Activated CD4-positive, alpha-beta T cell treated with anti-CD3 and anti-CD28 coated beads, Interleukin-2, amount 10 ng/mL, durations not matched to agents 7 days and 5 days (primary cell): ENCODE measurements at regions not wholly inside any gene's neighbourhood (a gene's known extent, or its start where the extent isn't known, plus 50 kb on each side); places are given as distances from the start of the nearest gene placed in this dataset.
"Not testable (repeated sequence)": the region's sequence is repeated elsewhere in the genome, so short reads cannot be mapped to it uniquely, and the experiment has no call there.

Experiments
- CTCF ChIA-PET: fragments of 350-600 bp; sonication (Branson Sonifier 250); formaldehyde crosslinking; loops from one replicate; lab custom pipeline; 2021; ENCODE audit warnings: antibody characterized with exemption; lab: Charles Lee
- POLR2A ChIA-PET: fragments of 350-600 bp; sonication (Branson Sonifier 250); formaldehyde crosslinking; loops from one replicate; lab custom pipeline; 2021; ENCODE audit warnings: antibody characterized with exemption; lab: Charles Lee
- DNase-seq: peaks from one replicate; pipeline ENCODE4 v3.0.0-alpha.2; 2020
- H3K27ac Mint-ChIP-seq: one replicate; pipeline ENCODE4 v1.8.0; 2021; ENCODE audit warnings: mild to moderate bottlenecking, moderate library complexity, mixed read lengths
- H3K27me3 Mint-ChIP-seq: one replicate; pipeline ENCODE4 v1.8.0; 2021; ENCODE audit warnings: mixed read lengths
- H3K36me3 Mint-ChIP-seq: one replicate; pipeline ENCODE4 v1.8.0; 2021; ENCODE audit warnings: low read depth, mixed read lengths
- H3K4me1 Mint-ChIP-seq: one replicate; pipeline ENCODE4 v1.8.0; 2021; ENCODE audit warnings: mixed read lengths
- H3K4me3 Mint-ChIP-seq: one replicate; pipeline ENCODE4 v1.8.0; 2021; ENCODE audit warnings: mild to moderate bottlenecking, moderate library complexity, mixed read lengths
- H3K9me3 Mint-ChIP-seq: one replicate; pipeline ENCODE4 v1.8.0; 2021; ENCODE audit warnings: mixed read lengths

GRCh38 chr2:39919511-39920306 lies 140.7 kb upstream of the THUMPD2 start:
- H3K4me1 Mint-ChIP-seq = peaks cover 60% of the 10 kb centered on the region
- peaks cover 2% of the 10 kb centered on the region for H3K9me3 Mint-ChIP-seq
- H3K36me3 Mint-ChIP-seq = peaks cover 12% of the 10 kb centered on the region
- H3K27me3 Mint-ChIP-seq = no peaks in the 10 kb centered on the region
- ChIA-PET POLR2A (no interaction called here), CTCF (interaction anchor here (1.0 to 1.1 kb wide), 2 partner anchors 10 kb away, joined by 3 to 4 read pairs; no protein-coding TSS in a partner anchor)
- peak overlapping the region; percentile 68 for H3K4me3 Mint-ChIP-seq
- DNase-seq = peak; percentile 42
- peak overlapping the region; percentile 91 for H3K27ac Mint-ChIP-seq

DNA sequence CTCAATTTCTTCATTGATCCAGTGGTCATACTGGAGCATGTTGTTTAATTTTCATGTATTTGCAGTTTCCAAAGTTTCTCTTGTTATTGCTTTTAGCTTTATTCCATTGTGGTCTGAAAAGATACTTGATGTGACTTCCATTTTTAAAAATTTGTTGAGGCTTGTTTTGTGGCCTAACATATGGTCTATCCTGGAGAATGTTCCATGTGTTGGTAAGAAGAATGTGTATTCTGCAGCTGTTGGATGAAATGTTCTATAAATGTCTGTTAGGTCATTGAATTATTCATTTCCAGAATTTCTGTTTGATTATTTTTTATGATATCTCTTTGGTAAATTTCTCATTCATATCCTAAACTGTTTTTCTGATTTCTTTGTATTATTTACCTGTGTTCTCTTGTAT lies 139.8 kb upstream of the THUMPD2 start:
- H3K36me3 Mint-ChIP-seq = peaks cover 11% of the 10 kb centered on the region
- H3K4me1 Mint-ChIP-seq = peaks cover 64% of the 10 kb centered on the region
- POLR2A ChIA-PET = no interaction called here

GRCh38 chr2:39917371-39917770 lies 138.3 kb upstream of the THUMPD2 start:
- DNase-seq, H3K4me3 Mint-ChIP-seq, H3K9me3 Mint-ChIP-seq, POLR2A ChIA-PET, H3K36me3 Mint-ChIP-seq, CTCF ChIA-PET, H3K27ac Mint-ChIP-seq, H3K27me3 Mint-ChIP-seq: not testable (repeated sequence)
- H3K4me1 Mint-ChIP-seq = peaks cover 58% of the 10 kb centered on the region

More for the DNA sequence above, 139.8 kb upstream of the THUMPD2 start:
- Mint-ChIP-seq H3K27ac (peak overlapping the region; percentile 80), H3K4me3 (no peak overlapping the region), H3K9me3 (peaks cover 2% of the 10 kb centered on the region), H3K27me3 (no peaks in the 10 kb centered on the region)
- DNase-seq = no peak
- CTCF ChIA-PET = interaction anchor here (1.1 kb wide), 1 partner anchor 11 kb away, joined by 3 read pairs; no protein-coding TSS in a partner anchor

- peaks cover 5% of the 10 kb centered on the region for H3K27me3 Mint-ChIP-seq
- POLR2A ChIA-PET = no interaction called here
- peaks cover 4% of the 10 kb centered on the region for H3K36me3 Mint-ChIP-seq
- H3K9me3 Mint-ChIP-seq = no peaks in the 10 kb centered on the region
- H3K4me3 Mint-ChIP-seq = no peak overlapping the region
- H3K4me1 Mint-ChIP-seq = peaks cover 34% of the 10 kb centered on the region
- CTCF ChIA-PET = interaction anchor here (1.3 kb wide), 1 partner anchor 35 kb away, joined by 3 read pairs; no protein-coding TSS in a partner anchor
- DNase-seq = no peak
- H3K27ac Mint-ChIP-seq = no peak overlapping the region
These were observed 135.9 kb upstream of the THUMPD2 start for GRCh38 chr2:39914949-39915348.

DNA sequence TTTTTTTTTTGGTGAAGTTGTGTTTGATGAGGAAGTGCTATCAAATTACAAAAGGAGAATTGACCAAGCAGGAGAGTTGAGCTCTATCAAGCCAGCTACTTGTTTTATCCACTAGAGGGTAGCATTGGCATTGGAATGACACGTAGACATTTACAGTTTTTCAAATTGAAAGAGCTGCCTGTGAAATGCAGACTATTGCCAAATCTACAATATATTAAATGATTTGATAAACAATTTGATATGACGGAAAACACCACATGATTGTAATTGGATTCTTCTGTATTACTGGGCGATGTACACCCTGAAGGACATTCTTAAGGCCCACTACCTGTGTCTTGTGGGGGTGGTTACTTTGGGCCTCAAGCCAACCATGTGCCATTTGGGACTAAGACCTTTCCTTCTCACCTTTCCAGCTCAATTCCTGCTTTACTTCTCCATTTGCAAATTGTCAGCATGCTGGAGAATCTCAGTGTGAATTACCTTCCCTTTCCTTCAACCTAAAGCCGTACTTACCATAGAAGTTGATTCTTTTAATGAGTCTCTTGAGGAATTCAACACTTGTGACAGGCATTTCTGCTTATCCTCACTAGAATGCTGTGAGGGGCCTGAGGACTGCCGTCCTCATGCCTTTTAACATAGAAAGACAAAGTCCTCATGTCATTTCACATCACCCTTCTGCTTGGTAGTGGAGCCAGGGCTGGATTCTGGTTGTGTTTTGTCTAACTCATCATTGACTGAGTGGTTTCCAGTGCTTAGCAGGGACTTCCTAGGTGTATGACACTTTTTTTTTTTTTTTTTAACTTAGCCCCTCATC lies 134.8 kb upstream of the THUMPD2 start:
- ChIA-PET CTCF (interaction anchor here (0.6 to 1.6 kb wide), 10 partner anchors 10 to 1786 kb away, joined by 3 to 8 read pairs (median 3); no protein-coding TSS in a partner anchor), POLR2A (interaction anchor here (0.7 kb wide), 1 partner anchor 338 kb away, joined by 5 read pairs; no protein-coding TSS in a partner anchor)
- H3K36me3 Mint-ChIP-seq = no peaks in the 10 kb centered on the region
- H3K27ac Mint-ChIP-seq = no peak overlapping the region
- peaks cover 23% of the 10 kb centered on the region for H3K4me1 Mint-ChIP-seq
- H3K27me3 Mint-ChIP-seq = peaks cover 9% of the 10 kb centered on the region
- H3K4me3 Mint-ChIP-seq = no peak overlapping the region
- peak; percentile 42 for DNase-seq
- no peaks in the 10 kb centered on the region for H3K9me3 Mint-ChIP-seq

DNA sequence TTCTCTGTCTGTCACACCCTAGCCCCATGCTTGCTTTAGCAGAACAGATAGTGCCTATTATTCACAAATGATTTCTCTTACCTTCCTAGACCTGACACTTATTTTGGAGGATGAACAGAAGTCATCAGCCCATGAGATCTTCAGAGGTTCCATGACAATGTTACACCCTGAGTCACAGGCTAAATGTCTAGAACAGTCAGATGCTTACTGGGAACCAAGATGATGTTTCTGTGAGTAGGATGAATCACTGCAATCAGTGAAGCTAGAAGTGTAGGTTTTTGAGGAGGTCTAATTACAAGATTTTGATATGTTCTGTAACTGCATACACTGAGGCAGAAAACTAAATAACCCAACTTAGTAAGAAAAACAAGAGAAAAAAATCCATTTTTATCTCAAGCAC lies 123.0 kb upstream of the THUMPD2 start:
- ChIA-PET POLR2A (no interaction called here), CTCF (no interaction called here)
- H3K36me3 Mint-ChIP-seq = no peaks in the 10 kb centered on the region
- H3K27me3 Mint-ChIP-seq = peaks cover 5% of the 10 kb centered on the region
- no peaks in the 10 kb centered on the region for H3K4me1 Mint-ChIP-seq
- H3K27ac Mint-ChIP-seq = no peak overlapping the region
- no peak for DNase-seq
- no peak overlapping the region for H3K4me3 Mint-ChIP-seq
- no peaks in the 10 kb centered on the region for H3K9me3 Mint-ChIP-seq

GRCh38 chr2:39898934-39899333 lies 119.9 kb upstream of the THUMPD2 start:
- Mint-ChIP-seq H3K36me3 (no peaks in the 10 kb centered on the region), H3K4me1 (no peaks in the 10 kb centered on the region), H3K9me3 (no peaks in the 10 kb centered on the region), H3K27ac (no peak overlapping the region), H3K27me3 (peaks cover 5% of the 10 kb centered on the region), H3K4me3 (no peak overlapping the region)
- ChIA-PET POLR2A (no interaction called here), CTCF (interaction anchor here (0.6 to 0.7 kb wide), 2 partner anchors 11 to 38 kb away, joined by 3 read pairs; no protein-coding TSS in a partner anchor)
- DNase-seq = no peak

DNA sequence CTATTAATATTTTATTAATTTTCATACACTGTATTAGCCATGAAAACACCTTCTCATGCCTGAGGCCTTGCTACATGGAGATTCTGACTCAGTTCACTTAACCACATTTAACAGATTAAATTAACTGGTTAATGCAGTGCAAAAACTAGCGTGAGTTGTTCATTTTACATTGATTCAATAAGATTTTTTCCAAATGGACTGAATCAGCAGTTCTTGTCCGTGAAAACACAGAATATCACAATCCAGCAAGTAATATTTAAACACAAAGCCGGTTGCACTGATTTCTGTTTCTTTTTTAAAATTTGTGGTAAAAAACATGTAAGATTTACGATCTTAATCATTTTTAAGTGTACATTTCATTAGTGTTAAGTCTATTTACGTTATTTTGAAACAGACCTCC lies 118.2 kb upstream of the THUMPD2 start:
- Mint-ChIP-seq H3K4me1 (no peaks in the 10 kb centered on the region), H3K4me3 (no peak overlapping the region), H3K36me3 (no peaks in the 10 kb centered on the region), H3K9me3 (no peaks in the 10 kb centered on the region), H3K27ac (no peak overlapping the region), H3K27me3 (peaks cover 5% of the 10 kb centered on the region)
- ChIA-PET CTCF (no interaction called here), POLR2A (no interaction called here)
- no peak for DNase-seq

DNA sequence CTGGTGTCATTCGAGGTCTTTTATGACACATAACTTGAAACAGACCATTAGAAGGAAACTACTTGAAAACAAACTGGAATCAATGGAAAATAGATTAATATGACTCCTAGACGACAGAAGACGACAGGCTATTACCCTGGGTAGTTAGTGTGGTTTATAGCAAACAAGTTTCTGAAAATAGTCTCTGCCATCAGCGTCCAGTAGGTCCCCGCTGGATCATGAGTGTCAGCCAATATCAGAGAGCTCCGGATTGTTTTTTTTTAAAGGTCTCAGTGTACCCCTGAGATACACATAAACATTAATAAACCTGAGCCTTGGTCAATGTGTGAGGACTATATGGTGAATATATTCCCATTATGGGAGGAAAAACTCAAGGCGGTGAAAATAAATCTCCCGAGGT lies 115.0 kb upstream of the THUMPD2 start:
- H3K9me3 Mint-ChIP-seq = no peaks in the 10 kb centered on the region
- H3K4me1 Mint-ChIP-seq = no peaks in the 10 kb centered on the region
- ChIA-PET CTCF (no interaction called here), POLR2A (no interaction called here)
- no peak overlapping the region for H3K4me3 Mint-ChIP-seq
- peaks cover 2% of the 10 kb centered on the region for H3K27me3 Mint-ChIP-seq
- no peak overlapping the region for H3K27ac Mint-ChIP-seq
- H3K36me3 Mint-ChIP-seq = no peaks in the 10 kb centered on the region
- DNase-seq = no peak

DNA sequence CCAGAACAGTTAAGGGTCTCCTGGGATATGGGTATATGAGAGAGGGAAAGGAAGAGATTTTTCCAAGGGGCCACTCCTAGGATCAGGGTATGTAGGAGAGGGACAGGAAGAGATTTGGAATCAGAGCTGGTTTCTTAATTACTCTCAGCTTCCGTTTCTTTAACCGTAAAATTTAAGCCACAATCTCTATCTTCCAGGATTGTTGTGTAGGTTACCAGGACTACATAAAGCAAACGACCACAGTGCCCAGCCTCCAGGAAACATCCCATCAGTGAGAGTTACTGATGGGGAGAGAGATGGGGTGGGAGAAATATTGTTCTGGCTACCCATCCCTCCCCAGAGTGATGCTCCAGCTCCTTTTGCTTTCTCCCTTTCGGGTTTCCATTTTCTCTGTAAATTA lies 114.6 kb upstream of the THUMPD2 start:
- no peak for DNase-seq
- H3K4me1 Mint-ChIP-seq = no peaks in the 10 kb centered on the region
- H3K36me3 Mint-ChIP-seq = no peaks in the 10 kb centered on the region
- ChIA-PET CTCF (no interaction called here), POLR2A (no interaction called here)
- no peak overlapping the region for H3K4me3 Mint-ChIP-seq
- no peaks in the 10 kb centered on the region for H3K9me3 Mint-ChIP-seq
- H3K27me3 Mint-ChIP-seq = peaks cover 2% of the 10 kb centered on the region
- no peak overlapping the region for H3K27ac Mint-ChIP-seq

DNA sequence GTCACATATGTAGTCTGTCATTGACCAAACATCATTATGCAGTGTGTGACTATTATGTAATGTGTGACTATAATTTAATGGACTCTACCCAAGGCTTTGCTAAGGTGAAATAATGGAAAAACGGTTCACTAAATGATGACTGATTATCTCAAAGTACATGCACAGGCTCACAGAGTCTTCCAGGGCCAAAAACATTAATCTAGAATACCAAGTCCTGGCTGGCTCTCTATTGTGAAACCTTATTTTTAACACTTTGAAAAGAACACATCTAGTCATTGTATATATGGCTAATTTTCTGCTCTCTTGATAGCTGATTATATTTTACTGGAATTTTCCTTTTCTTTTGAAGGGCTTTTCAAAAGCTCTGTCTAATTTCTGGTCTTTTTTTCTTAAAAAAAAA lies 102.9 kb upstream of the THUMPD2 start:
- Mint-ChIP-seq H3K36me3 (no peaks in the 10 kb centered on the region), H3K4me3 (no peak overlapping the region), H3K9me3 (no peaks in the 10 kb centered on the region), H3K4me1 (no peaks in the 10 kb centered on the region), H3K27ac (no peak overlapping the region), H3K27me3 (no peaks in the 10 kb centered on the region)
- ChIA-PET CTCF (no interaction called here), POLR2A (no interaction called here)
- DNase-seq = no peak

- Mint-ChIP-seq H3K4me3 (no peak overlapping the region), H3K27me3 (no peaks in the 10 kb centered on the region), H3K36me3 (no peaks in the 10 kb centered on the region), H3K27ac (no peak overlapping the region), H3K9me3 (no peaks in the 10 kb centered on the region), H3K4me1 (no peaks in the 10 kb centered on the region)
- ChIA-PET POLR2A (no interaction called here), CTCF (no interaction called here)
- DNase-seq = no peak
These were observed 102.4 kb upstream of the THUMPD2 start for GRCh38 chr2:39881494-39881893.

DNA sequence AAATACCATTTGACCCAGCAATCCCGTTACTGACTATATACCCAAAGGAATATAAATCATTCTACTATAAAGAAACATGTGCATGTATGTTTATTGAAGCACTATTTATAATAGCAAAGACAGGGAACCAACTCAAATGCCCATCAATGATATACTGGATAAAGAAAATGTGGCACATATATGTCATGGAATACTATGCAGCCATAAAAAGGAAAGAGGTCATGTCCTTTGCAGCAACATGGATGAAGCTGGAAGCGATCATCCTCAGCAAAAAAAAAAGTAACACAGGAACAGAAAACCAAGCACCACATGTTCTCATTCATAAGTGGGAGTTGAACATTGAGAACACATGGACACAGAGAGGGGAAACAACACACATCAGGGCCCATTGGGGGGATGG lies 99.9 kb upstream of the THUMPD2 start:
- H3K27ac Mint-ChIP-seq, H3K36me3 Mint-ChIP-seq, H3K9me3 Mint-ChIP-seq, POLR2A ChIA-PET, H3K4me1 Mint-ChIP-seq, H3K27me3 Mint-ChIP-seq, H3K4me3 Mint-ChIP-seq, DNase-seq, CTCF ChIA-PET: not testable (repeated sequence)
